GM12878 (cell line): ENCODE measurements at regions not wholly inside any gene's neighbourhood (a gene's known extent, or its start where the extent isn't known, plus 50 kb on each side); places are given as distances from the start of the nearest gene placed in this dataset.

Experiments
- ATAC-seq: fragments of 200-7000 bp; cut with Tn5 transposase; 3 replicates; pipeline ENCODE4 v1.9.1; 2020; ENCODE audit warnings: mild to moderate bottlenecking, moderate library complexity
- BruUV-seq: library from RNA; stranded (reverse); fragments of 400-500 nt; replicated peaks from 2 replicates; lab custom pipeline; 2021; lab: Mats Ljungman, UMichigan
- CTCF ChIA-PET: fragments of 300-600 bp; sonication (Branson Sonifier 250); formaldehyde crosslinking; extraction: SDS; loops from one replicate; lab custom pipeline; 2021; ENCODE audit warnings: inconsistent platforms; lab: Yijun Ruan, JAX
- POLR2A ChIA-PET: fragments of 350-600 bp; formaldehyde crosslinking; extraction: SDS; loops from one replicate; lab custom pipeline; 2021; ENCODE audit warnings: inconsistent platforms; lab: Charles Lee
- RAD21 ChIA-PET: fragments of 300-600 bp; sonication (Branson Sonifier 250); formaldehyde crosslinking; loops from one replicate; lab custom pipeline; 2023; ENCODE audit warnings: antibody characterized with exemption; ENCODE audit not compliant: unreplicated experiment; lab: Charles Lee
- SMC1A ChIA-PET: fragments of 300-600 bp; sonication (Branson Sonifier 250); formaldehyde crosslinking; loops from one replicate; lab custom pipeline; 2023; ENCODE audit not compliant: unreplicated experiment, uncharacterized antibody; lab: Charles Lee
- DNase-seq: peaks from one replicate; pipeline ENCODE4 v3.0.0-alpha.2; 2011; ENCODE audit warnings: low read depth, low spot score
- FAIRE-seq: peaks from 3 replicates; lab custom pipeline; 2011; peaks lifted over from hg19 to GRCh38; lab: Jason Lieb, UNC
- H2AFZ ChIP-seq: 2 replicates; pipeline ENCODE4 v1.6.0; 2011; ENCODE audit warnings: low read depth, low read length, control low read depth; ENCODE audit not compliant: control insufficient read depth
- H3K27ac ChIP-seq: 2 replicates; pipeline ENCODE4 v1.5.1; 2011; ENCODE audit warnings: control low read depth; ENCODE audit not compliant: control insufficient read depth, insufficient read depth
- H3K27me3 ChIP-seq, 2 experiments: replicated peaks in 1 of 2; 2 replicates each; pipeline versions ENCODE4 v1.6.0 to v1.6.1; 2011; ENCODE audit warnings: low read length in 1 of 2; ENCODE audit not compliant: control insufficient read depth in 2 of 2, insufficient read depth in 2 of 2
- H3K36me3 ChIP-seq, 2 experiments: 2 replicates each; pipeline ENCODE4 v1.5.1; 2011; ENCODE audit warnings: low read length in 1 of 2; ENCODE audit not compliant: control insufficient read depth in 2 of 2, insufficient read depth in 2 of 2
- H3K4me1 ChIP-seq: 2 replicates; pipeline ENCODE4 v1.6.1; 2011; ENCODE audit warnings: mild to moderate bottlenecking, low read length, moderate library complexity, mixed read lengths; ENCODE audit not compliant: control insufficient read depth, insufficient read depth
- H3K4me2 ChIP-seq: 2 replicates; pipeline ENCODE4 v1.6.0; 2011; ENCODE audit warnings: control low read depth; ENCODE audit not compliant: control insufficient read depth, insufficient read depth
- H3K4me3 ChIP-seq: fragments of 200-600 bp; sonication (generic); 2 replicates; pipeline ENCODE4 v1.5.1; 2016
- H3K79me2 ChIP-seq: 2 replicates; pipeline ENCODE4 v1.6.0; 2011; ENCODE audit warnings: low read length; ENCODE audit not compliant: control insufficient read depth, insufficient read depth
- H3K9ac ChIP-seq: 2 replicates; pipeline ENCODE4 v1.8.0; 2011; ENCODE audit warnings: low read length, control low read depth, mixed read lengths; ENCODE audit not compliant: control insufficient read depth, insufficient read depth
- H3K9me3 ChIP-seq: replicated peaks from 3 replicates; pipeline ENCODE4 v1.5.1; 2011; ENCODE audit warnings: mild to moderate bottlenecking, low read length; ENCODE audit not compliant: control insufficient read depth, insufficient read depth
- H4K20me1 ChIP-seq: 2 replicates; pipeline ENCODE4 v1.6.0; 2011; ENCODE audit not compliant: control insufficient read depth, insufficient read depth
- ASH2L ChIP-seq: fragments of 300-600, 200-600 bp; sonication (generic); IDR thresholded peaks from 2 replicates; pipeline ENCODE4 v1.6.1; 2017; ENCODE audit warnings: low read depth, mild to moderate bottlenecking, borderline replicate concordance
- CREM ChIP-seq: IDR thresholded peaks from 2 replicates; pipeline ENCODE4 v1.6.1; 2014; ENCODE audit warnings: antibody characterized with exemption, low read depth
- DPF2 ChIP-seq: fragments of 450-650 bp; IDR thresholded peaks from 2 replicates; pipeline ENCODE4 v1.6.1; 2017; ENCODE audit warnings: mild to moderate bottlenecking
- ELK1 ChIP-seq: IDR thresholded peaks from 2 replicates; pipeline ENCODE4 v1.6.1; 2012; ENCODE audit warnings: low read depth, low read length, improper control_type of control experiment
- HSF1 ChIP-seq: fragments of 150-350 bp; IDR thresholded peaks from 2 replicates; pipeline ENCODE4 v1.6.1; 2014; ENCODE audit warnings: mild to moderate bottlenecking, low read depth, low read length
- IRF4 ChIP-seq: IDR thresholded peaks from 2 replicates; pipeline ENCODE4 v1.6.1; 2011; ENCODE audit warnings: low read depth, low read length
- MLLT1 ChIP-seq: fragments of 450-650 bp; IDR thresholded peaks from 2 replicates; pipeline ENCODE4 v1.6.1; 2016; ENCODE audit warnings: mild to moderate bottlenecking
- MTA3 ChIP-seq: IDR thresholded peaks from 2 replicates; pipeline ENCODE4 v1.6.1; 2012; ENCODE audit warnings: low read length, inconsistent platforms, borderline replicate concordance
- SMARCA5 ChIP-seq: fragments of 450-650 bp; IDR thresholded peaks from 2 replicates; pipeline ENCODE4 v1.6.1; 2017; ENCODE audit warnings: mild to moderate bottlenecking
- STAT1 ChIP-seq: fragments of 450-650 bp; conservative IDR thresholded peaks from 2 replicates; pipeline ENCODE4 v1.6.1; 2014; ENCODE audit warnings: antibody characterized with exemption, mild to moderate bottlenecking
- USF2 ChIP-seq: IDR thresholded peaks from 2 replicates; pipeline ENCODE4 v1.6.1; 2011; ENCODE audit warnings: low read depth, low read length, improper control_type of control experiment, borderline replicate concordance
- WGBS: methylation state at CpG from one replicate; pipeline ENCODE4 v1.1.6; 2016; ENCODE audit warnings: low lambda C conversion rate; ENCODE audit not compliant: insufficient replicate concordance, insufficient coverage; ENCODE audit errors: missing lambda C conversion rate; 5-methylcytosine and 5-hydroxymethylcytosine counted together
- in situ Hi-C: fragments of 300-500 bp; cut with MboI; formaldehyde crosslinking; loops from 9 replicates; pipeline ENCODE4 v1.14.3; 2018; ENCODE audit warnings: mixed read lengths
- intact Hi-C: fragments of 100-400 bp; cut with micrococcal nuclease; formaldehyde crosslinking; loops from one replicate; pipeline ENCODE4 v1.14.2; 2022; ENCODE audit not compliant: unreplicated experiment

- FAIRE-seq = no peak
- H3K4me3 ChIP-seq = no peak overlapping the region
- DNase-seq = no peak
- BruUV-seq = no TSS peak
- ATAC-seq = no peak
- in situ Hi-C loops = no loop called here
- CTCF ChIA-PET = interaction anchor here (0.6 kb wide), 1 partner anchor 186 kb away, joined by 3 read pairs; no protein-coding TSS in a partner anchor
- no peaks in the 10 kb centered on the region for H3K4me1 ChIP-seq
- intact Hi-C loops = no loop called here
- no peaks in the 10 kb centered on the region for H4K20me1 ChIP-seq
- peaks cover 4% of the 10 kb centered on the region; the same call in 1 of the 3 replicates for H3K9me3 ChIP-seq
- H3K36me3 ChIP-seq = no peaks in the 10 kb centered on the region
- WGBS = 48% methylated on average over 23 of the region's 23 CpGs
- H2AFZ ChIP-seq = no peak overlapping the region
- no peak overlapping the region for H3K9ac ChIP-seq
- RAD21 ChIA-PET = no interaction called here
- TF ChIP-seq IRF4 (no peak), HSF1 (no peak), STAT1 (no peak), DPF2 (no peak), SMARCA5 (no peak), MLLT1 (no peak), MTA3 (no peak), ELK1 (no peak), USF2 (no peak), CREM (no peak), ASH2L (no peak)
- no peaks in the 10 kb centered on the region for H3K79me2 ChIP-seq
- SMC1A ChIA-PET = no interaction called here
- H3K4me2 ChIP-seq = no peak overlapping the region
- POLR2A ChIA-PET = no interaction called here
- no peaks in the 10 kb centered on the region for H3K27me3 ChIP-seq
- H3K27ac ChIP-seq = no peak overlapping the region
These were observed 241.5 kb upstream of the PITRM1 start for GRCh38 chr10:3413937-3414666.
